Erythroblast (primary cell): ENCODE measurements at regions not wholly inside any gene's neighbourhood (a gene's known extent, or its start where the extent isn't known, plus 50 kb on each side); places are given as distances from the start of the nearest gene placed in this dataset.
"Not testable (repeated sequence)": the region's sequence is repeated elsewhere in the genome, so short reads cannot be mapped to it uniquely, and the experiment has no call there.

Experiments used
- DNase-seq, 2 experiments: peaks; one replicate each; lab custom pipeline; 2025; lab: John Stamatoyannopoulos, UW
- GATA1 ChIP-seq: IDR thresholded peaks from 2 replicates; pipeline ENCODE4 v1.6.1; 2011; ENCODE audit warnings: low read depth, mild to moderate bottlenecking, control low read depth, low read length, moderate library complexity
- POLR2A ChIP-seq: IDR thresholded peaks from 2 replicates; pipeline ENCODE4 v1.6.1; 2011; ENCODE audit warnings: mild to moderate bottlenecking, low read length

GRCh38 chr6:48606618-48607017 lies 495.6 kb upstream of the PTCHD4 start:
- TF ChIP-seq GATA1 (no peak), POLR2A (no peak)
- no peak for DNase-seq

- DNase-seq: no peak
- no peak for TF ChIP-seq POLR2A
- TF ChIP-seq GATA1: no peak
These were observed 487.0 kb upstream of the PTCHD4 start for GRCh38 chr6:48597951-48598350.

GRCh38 chr6:48596830-48597229 lies 485.8 kb upstream of the PTCHD4 start:
- no peak for DNase-seq
- TF ChIP-seq POLR2A (no peak), GATA1 (no peak)

- not testable (repeated sequence) for DNase-seq
These were observed 480.2 kb upstream of the PTCHD4 start for GRCh38 chr6:48591158-48591557.

GRCh38 chr6:48584846-48585245 lies 473.8 kb upstream of the PTCHD4 start:
- DNase-seq: no peak
- no peak for TF ChIP-seq POLR2A
- TF ChIP-seq GATA1: no peak

- TF ChIP-seq POLR2A: no peak
- TF ChIP-seq GATA1: no peak
- no peak for DNase-seq
These were observed 459.7 kb upstream of the PTCHD4 start for GRCh38 chr6:48570656-48571055.

GRCh38 chr6:48568856-48569255 lies 457.9 kb upstream of the PTCHD4 start:
- TF ChIP-seq POLR2A (no peak), GATA1 (no peak)
- no peak for DNase-seq

GRCh38 chr6:48567016-48567415 lies 456.0 kb upstream of the PTCHD4 start:
- TF ChIP-seq GATA1 (no peak), POLR2A (no peak)
- no peak for DNase-seq

GRCh38 chr6:48564036-48564820 lies 453.2 kb upstream of the PTCHD4 start:
- no peak for DNase-seq
- TF ChIP-seq GATA1 (no peak), POLR2A (no peak)

- TF ChIP-seq GATA1: no peak
- TF ChIP-seq POLR2A: no peak
- DNase-seq: no peak
These were observed 452.4 kb upstream of the PTCHD4 start for GRCh38 chr6:48563433-48563832.

- TF ChIP-seq POLR2A: no peak
- TF ChIP-seq GATA1: no peak
- no peak for DNase-seq
These were observed 449.4 kb upstream of the PTCHD4 start for GRCh38 chr6:48560408-48560807.

GRCh38 chr6:48553467-48554189 lies 442.6 kb upstream of the PTCHD4 start:
- DNase-seq: no peak
- TF ChIP-seq POLR2A: no peak
- no peak for TF ChIP-seq GATA1

- TF ChIP-seq GATA1 (no peak), POLR2A (no peak)
- no peak for DNase-seq
These were observed 441.9 kb upstream of the PTCHD4 start for GRCh38 chr6:48552905-48553304.

- DNase-seq: no peak
- TF ChIP-seq POLR2A (no peak), GATA1 (no peak)
These were observed 439.6 kb upstream of the PTCHD4 start for GRCh38 chr6:48550603-48551002.
